GM06990 (cell line): ENCODE measurements at regions not wholly inside any gene's neighbourhood (a gene's known extent, or its start where the extent isn't known, plus 50 kb on each side); places are given as distances from the start of the nearest gene placed in this dataset.
"Not testable (repeated sequence)": the region's sequence is repeated elsewhere in the genome, so short reads cannot be mapped to it uniquely, and the experiment has no call there.

ENCODE experiments used
- DNase-seq: peaks from one replicate; pipeline ENCODE4 v3.0.0-alpha.2; 2011; ENCODE audit not compliant: insufficient read length; ENCODE audit errors: extremely low read depth
- H3K27me3 ChIP-seq: replicated peaks from 2 replicates; pipeline ENCODE4 v1.6.0; 2011; ENCODE audit warnings: low read length; ENCODE audit not compliant: control insufficient read depth, insufficient read depth
- H3K36me3 ChIP-seq: 2 replicates; pipeline ENCODE4 v1.5.1; 2011; ENCODE audit warnings: low read length; ENCODE audit not compliant: control insufficient read depth, insufficient read depth
- H3K4me3 ChIP-seq: replicated peaks from 2 replicates; pipeline ENCODE4 v1.5.1; 2011; ENCODE audit warnings: low read depth, mild to moderate bottlenecking, control low read depth, low read length
- CTCF ChIP-seq: IDR thresholded peaks from 2 replicates; pipeline ENCODE4 v1.5.1; 2011; ENCODE audit warnings: low read length, control low read depth, mild to moderate bottlenecking, inconsistent platforms; ENCODE audit not compliant: insufficient read depth, poor library complexity, severe bottlenecking

- DNase-seq, result no peak
- TF ChIP-seq CTCF, result no peak
- no peak overlapping the region for H3K4me3 ChIP-seq
- H3K36me3 ChIP-seq, result no peaks in the 10 kb centered on the region
- H3K27me3 ChIP-seq, result no peaks in the 10 kb centered on the region
Measured at GRCh38 chr6:15109338-15110090, 136.4 kb upstream of the JARID2 start.

GRCh38 chr6:15110726-15111354 is 135.0 kb upstream of the JARID2 start:
- TF ChIP-seq CTCF, result no peak
- DNase-seq, result no peak
- Histone ChIP-seq H3K27me3 (no peaks in the 10 kb centered on the region), H3K36me3 (no peaks in the 10 kb centered on the region), H3K4me3 (no peak overlapping the region)

- not testable (repeated sequence) for H3K36me3 ChIP-seq, DNase-seq, H3K27me3 ChIP-seq, H3K4me3 ChIP-seq
Measured at GRCh38 chr6:15111576-15111975, 134.3 kb upstream of the JARID2 start.

- TF ChIP-seq CTCF, result no peak
- no peak for DNase-seq
- Histone ChIP-seq H3K36me3 (no peaks in the 10 kb centered on the region), H3K4me3 (no peak overlapping the region), H3K27me3 (no peaks in the 10 kb centered on the region)
Measured at GRCh38 chr6:15113587-15113986, 132.3 kb upstream of the JARID2 start.

- DNase-seq, result no peak
Measured at GRCh38 chr6:15114061-15114460, 131.8 kb upstream of the JARID2 start.

More at GRCh38 chr6:15114061-15114460, 131.8 kb upstream of the JARID2 start:
- no peak overlapping the region for H3K4me3 ChIP-seq
- no peaks in the 10 kb centered on the region for H3K27me3 ChIP-seq
- no peak for TF ChIP-seq CTCF
- no peaks in the 10 kb centered on the region for H3K36me3 ChIP-seq
